Left lung (tissue), 4 donors: ENCODE measurements at regions not wholly inside any gene's neighbourhood (a gene's known extent, or its start where the extent isn't known, plus 50 kb on each side); places are given as distances from the start of the nearest gene placed in this dataset.

Experiments used
- ATAC-seq: fragments of 200-7000 bp; cut with Tn5 transposase; one replicate; pipeline ENCODE4 v1.9.1; 2020; ENCODE audit warnings: moderate library complexity
- DNase-seq, 4 donors: peaks; one replicate each; pipeline ENCODE4 v3.0.0-alpha.2; 2013 to 2020
- H3K27ac ChIP-seq, 2 donors: fragments of 200-600 bp; sonication (generic) in 1 of 2; one replicate each; pipeline versions ENCODE4 v1.5.0 to v1.8.0; 2020 to 2021
- H3K27me3 ChIP-seq, 2 donors: fragments of 200-600 bp; sonication (generic) in 1 of 2; one replicate each; pipeline versions ENCODE4 v1.5.0 to v1.8.0; 2020 to 2021
- H3K36me3 ChIP-seq, 2 donors: fragments of 200-600 bp; sonication (generic) in 1 of 2; one replicate each; pipeline versions ENCODE4 v1.5.0 to v1.8.0; 2020 to 2021
- H3K4me1 ChIP-seq, 2 donors: fragments of 200-600 bp; one replicate each; pipeline ENCODE4 v1.8.0; 2021
- H3K4me3 ChIP-seq, 2 donors: fragments of 200-600 bp; sonication (generic) in 1 of 2; one replicate each; pipeline versions ENCODE4 v1.5.0 to v1.8.0; 2020 to 2021; ENCODE audit warnings: mild to moderate bottlenecking in 1 of 2
- H3K9me3 ChIP-seq, 2 donors: fragments of 200-600 bp; sonication (generic) in 1 of 2; one replicate each; pipeline versions ENCODE4 v1.5.0 to v1.8.0; 2020 to 2021
- intact Hi-C, 2 donors: fragments of 100-400 bp; cut with DNase I; formaldehyde crosslinking; loops; one replicate each; pipeline versions ENCODE4 v1.11.2 to v1.14.2; 2022
- TF ChIP-seq, protein P1 (sequence below), 2 donors: fragments of 200-600 bp; sonication (generic) in 1 of 2; IDR thresholded peaks; one replicate each; pipeline versions ENCODE4 v1.5.0 to v1.8.0; 2021; ENCODE audit warnings: antibody characterized with exemption in 2 of 2
- donor health status: DM: no; HTN: yes; CAD: no.
- donor health status: DM: no; HTN: no; CAD: no.

- Histone ChIP-seq H3K27me3 (no peaks in the 10 kb centered on the region), H3K27ac (no peak overlapping the region), H3K9me3 (peaks cover 0 to 21% of the 10 kb centered on the region in 2 donors), H3K4me1 (no peaks in the 10 kb centered on the region), H3K4me3 (no peak overlapping the region), H3K36me3 (no peaks in the 10 kb centered on the region)
- TF ChIP-seq, protein P1, sequence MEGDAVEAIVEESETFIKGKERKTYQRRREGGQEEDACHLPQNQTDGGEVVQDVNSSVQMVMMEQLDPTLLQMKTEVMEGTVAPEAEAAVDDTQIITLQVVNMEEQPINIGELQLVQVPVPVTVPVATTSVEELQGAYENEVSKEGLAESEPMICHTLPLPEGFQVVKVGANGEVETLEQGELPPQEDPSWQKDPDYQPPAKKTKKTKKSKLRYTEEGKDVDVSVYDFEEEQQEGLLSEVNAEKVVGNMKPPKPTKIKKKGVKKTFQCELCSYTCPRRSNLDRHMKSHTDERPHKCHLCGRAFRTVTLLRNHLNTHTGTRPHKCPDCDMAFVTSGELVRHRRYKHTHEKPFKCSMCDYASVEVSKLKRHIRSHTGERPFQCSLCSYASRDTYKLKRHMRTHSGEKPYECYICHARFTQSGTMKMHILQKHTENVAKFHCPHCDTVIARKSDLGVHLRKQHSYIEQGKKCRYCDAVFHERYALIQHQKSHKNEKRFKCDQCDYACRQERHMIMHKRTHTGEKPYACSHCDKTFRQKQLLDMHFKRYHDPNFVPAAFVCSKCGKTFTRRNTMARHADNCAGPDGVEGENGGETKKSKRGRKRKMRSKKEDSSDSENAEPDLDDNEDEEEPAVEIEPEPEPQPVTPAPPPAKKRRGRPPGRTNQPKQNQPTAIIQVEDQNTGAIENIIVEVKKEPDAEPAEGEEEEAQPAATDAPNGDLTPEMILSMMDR (IDR thresholded peaks at IDR 0.05), result no peak
- intact Hi-C loops, result no loop called here
- ATAC-seq (no peak), DNase-seq (no peak)
These were observed 697.3 kb downstream of the FRK start for GRCh38 chr6:115363379-115363778.

DNA sequence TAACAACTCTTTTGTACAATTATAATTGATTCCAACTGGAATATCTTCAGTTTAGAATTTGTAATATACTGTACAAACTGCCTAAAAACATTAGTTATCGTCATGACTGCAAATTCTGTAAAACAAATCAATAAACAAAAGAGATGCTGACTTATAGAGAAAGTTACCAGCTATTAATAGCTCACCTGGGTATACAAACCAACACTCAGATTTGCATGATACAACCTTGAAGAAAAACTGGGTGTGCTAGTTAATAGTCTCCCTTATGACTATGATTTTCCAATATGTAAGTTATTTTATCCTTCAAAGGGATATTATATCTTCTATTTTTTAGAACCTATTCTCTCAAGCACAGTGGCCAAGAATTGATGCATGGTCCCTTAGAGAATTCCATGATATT, 698.5 kb downstream of the FRK start:
- no peak for ATAC-seq
- no peaks in the 10 kb centered on the region for H3K27me3 ChIP-seq
- intact Hi-C loops, result no loop called here
- no peak for DNase-seq
- no peaks in the 10 kb centered on the region for H3K36me3 ChIP-seq
- H3K4me1 ChIP-seq, result no peaks in the 10 kb centered on the region
- H3K27ac ChIP-seq, result no peak overlapping the region
- H3K9me3 ChIP-seq, result peaks cover 0 to 16% of the 10 kb centered on the region in 2 donors
- no peak overlapping the region for H3K4me3 ChIP-seq
- TF ChIP-seq, protein P1 (IDR thresholded peaks at IDR 0.05), result no peak

GRCh38 chr6:115360602-115361325, 699.9 kb downstream of the FRK start:
- intact Hi-C loops, result no loop called here
- Histone ChIP-seq H3K4me1 (no peaks in the 10 kb centered on the region), H3K9me3 (peaks cover 0 to 5% of the 10 kb centered on the region in 2 donors), H3K4me3 (no peak overlapping the region), H3K27ac (no peak overlapping the region), H3K27me3 (no peaks in the 10 kb centered on the region), H3K36me3 (no peaks in the 10 kb centered on the region)
- DNase-seq, result peak in 1 of 4 donors; percentile 2
- no peak for ATAC-seq
- TF ChIP-seq, protein P1 (IDR thresholded peaks at IDR 0.05), result no peak

- TF ChIP-seq, protein P1 (IDR thresholded peaks at IDR 0.05), result no peak
- H3K4me3 ChIP-seq, result no peak overlapping the region
- DNase-seq, result no peak
- intact Hi-C loops, result no loop called here
- no peak for ATAC-seq
- H3K36me3 ChIP-seq, result no peaks in the 10 kb centered on the region
- H3K27me3 ChIP-seq, result no peaks in the 10 kb centered on the region
- H3K27ac ChIP-seq, result no peak overlapping the region
- no peaks in the 10 kb centered on the region for H3K9me3 ChIP-seq
- no peaks in the 10 kb centered on the region for H3K4me1 ChIP-seq
These were observed 702.1 kb downstream of the FRK start for GRCh38 chr6:115358616-115359015.

GRCh38 chr6:115356371-115356770, 704.3 kb downstream of the FRK start:
- H3K36me3 ChIP-seq, result no peaks in the 10 kb centered on the region
- intact Hi-C loops, result no loop called here
- no peak overlapping the region for H3K4me3 ChIP-seq
- no peak for ATAC-seq
- H3K4me1 ChIP-seq, result no peaks in the 10 kb centered on the region
- no peak overlapping the region for H3K27ac ChIP-seq
- H3K9me3 ChIP-seq, result no peaks in the 10 kb centered on the region
- TF ChIP-seq, protein P1 (IDR thresholded peaks at IDR 0.05), result no peak
- DNase-seq, result no peak
- H3K27me3 ChIP-seq, result no peaks in the 10 kb centered on the region
